ENCODE measurements at regions not wholly inside any gene's neighbourhood (a gene's known extent, or its start where the extent isn't known, plus 50 kb on each side); places are given as distances from the start of the nearest gene placed in this dataset.

DNA sequence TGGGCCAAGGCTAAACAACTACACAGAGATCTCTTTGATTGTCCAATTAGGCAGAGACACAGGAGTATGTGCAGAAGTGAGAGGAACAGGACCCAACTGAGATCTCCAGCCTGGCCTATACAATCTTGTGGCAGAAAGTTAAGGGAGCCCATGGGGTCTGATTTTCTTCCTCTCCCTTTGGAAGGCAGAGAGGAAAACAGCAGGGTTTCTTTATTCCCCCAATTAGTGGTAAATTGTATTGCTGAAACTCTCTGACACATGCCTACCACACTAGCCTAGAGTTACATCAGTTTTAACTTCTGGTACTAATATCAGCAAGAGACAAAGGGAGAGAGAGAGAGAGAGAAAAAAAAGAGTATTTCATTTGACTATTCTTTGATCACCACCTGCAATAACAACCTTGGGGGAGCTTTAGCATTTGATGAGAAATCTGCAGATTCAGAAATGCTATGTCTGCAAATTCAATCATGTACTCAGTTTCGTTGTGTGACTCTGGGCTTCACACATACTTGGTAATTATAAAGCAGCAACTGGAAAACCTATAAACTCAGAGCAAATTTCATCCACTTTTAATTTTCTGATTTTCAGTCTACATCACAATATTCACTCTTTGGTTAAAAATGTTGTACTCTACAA is 260.3 kb upstream of the SPTLC3 start:
- TF ChIP-seq CREB1 (CRISPR knock-in tag; IDR thresholded peaks at IDR 0.05), result no peak
- no peak for TF ChIP-seq TEAD4 (CRISPR knock-in tag; IDR thresholded peaks at IDR 0.05)
- no peak for TF ChIP-seq NFYB (CRISPR knock-in tag; conservative IDR thresholded peaks at IDR 0.05; ENCODE audit: low read depth)
- TF ChIP-seq, protein P1, sequence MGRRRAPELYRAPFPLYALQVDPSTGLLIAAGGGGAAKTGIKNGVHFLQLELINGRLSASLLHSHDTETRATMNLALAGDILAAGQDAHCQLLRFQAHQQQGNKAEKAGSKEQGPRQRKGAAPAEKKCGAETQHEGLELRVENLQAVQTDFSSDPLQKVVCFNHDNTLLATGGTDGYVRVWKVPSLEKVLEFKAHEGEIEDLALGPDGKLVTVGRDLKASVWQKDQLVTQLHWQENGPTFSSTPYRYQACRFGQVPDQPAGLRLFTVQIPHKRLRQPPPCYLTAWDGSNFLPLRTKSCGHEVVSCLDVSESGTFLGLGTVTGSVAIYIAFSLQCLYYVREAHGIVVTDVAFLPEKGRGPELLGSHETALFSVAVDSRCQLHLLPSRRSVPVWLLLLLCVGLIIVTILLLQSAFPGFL (CRISPR knock-in tag; IDR thresholded peaks at IDR 0.05; ENCODE audit: borderline replicate concordance), result no peak
- TF ChIP-seq GABPB1 (CRISPR knock-in tag; IDR thresholded peaks at IDR 0.05), result no peak
- TF ChIP-seq, protein P2, sequence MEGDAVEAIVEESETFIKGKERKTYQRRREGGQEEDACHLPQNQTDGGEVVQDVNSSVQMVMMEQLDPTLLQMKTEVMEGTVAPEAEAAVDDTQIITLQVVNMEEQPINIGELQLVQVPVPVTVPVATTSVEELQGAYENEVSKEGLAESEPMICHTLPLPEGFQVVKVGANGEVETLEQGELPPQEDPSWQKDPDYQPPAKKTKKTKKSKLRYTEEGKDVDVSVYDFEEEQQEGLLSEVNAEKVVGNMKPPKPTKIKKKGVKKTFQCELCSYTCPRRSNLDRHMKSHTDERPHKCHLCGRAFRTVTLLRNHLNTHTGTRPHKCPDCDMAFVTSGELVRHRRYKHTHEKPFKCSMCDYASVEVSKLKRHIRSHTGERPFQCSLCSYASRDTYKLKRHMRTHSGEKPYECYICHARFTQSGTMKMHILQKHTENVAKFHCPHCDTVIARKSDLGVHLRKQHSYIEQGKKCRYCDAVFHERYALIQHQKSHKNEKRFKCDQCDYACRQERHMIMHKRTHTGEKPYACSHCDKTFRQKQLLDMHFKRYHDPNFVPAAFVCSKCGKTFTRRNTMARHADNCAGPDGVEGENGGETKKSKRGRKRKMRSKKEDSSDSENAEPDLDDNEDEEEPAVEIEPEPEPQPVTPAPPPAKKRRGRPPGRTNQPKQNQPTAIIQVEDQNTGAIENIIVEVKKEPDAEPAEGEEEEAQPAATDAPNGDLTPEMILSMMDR (IDR thresholded peaks at IDR 0.05), result no peak
- no peak for TF ChIP-seq SP1 (CRISPR knock-in tag; conservative IDR thresholded peaks at IDR 0.05)
- TF ChIP-seq, protein P3, sequence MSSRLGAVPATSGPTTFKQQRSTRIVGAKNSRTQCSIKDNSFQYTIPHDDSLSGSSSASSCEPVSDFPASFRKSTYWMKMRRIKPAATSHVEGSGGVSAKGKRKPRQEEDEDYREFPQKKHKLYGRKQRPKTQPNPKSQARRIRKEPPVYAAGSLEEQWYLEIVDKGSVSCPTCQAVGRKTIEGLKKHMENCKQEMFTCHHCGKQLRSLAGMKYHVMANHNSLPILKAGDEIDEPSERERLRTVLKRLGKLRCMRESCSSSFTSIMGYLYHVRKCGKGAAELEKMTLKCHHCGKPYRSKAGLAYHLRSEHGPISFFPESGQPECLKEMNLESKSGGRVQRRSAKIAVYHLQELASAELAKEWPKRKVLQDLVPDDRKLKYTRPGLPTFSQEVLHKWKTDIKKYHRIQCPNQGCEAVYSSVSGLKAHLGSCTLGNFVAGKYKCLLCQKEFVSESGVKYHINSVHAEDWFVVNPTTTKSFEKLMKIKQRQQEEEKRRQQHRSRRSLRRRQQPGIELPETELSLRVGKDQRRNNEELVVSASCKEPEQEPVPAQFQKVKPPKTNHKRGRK (CRISPR knock-in tag; IDR thresholded peaks at IDR 0.05; ENCODE audit: borderline replicate concordance), result no peak
- no peak for TF ChIP-seq ZBTB21 (CRISPR knock-in tag; IDR thresholded peaks at IDR 0.05; ENCODE audit: borderline replicate concordance)
- TF ChIP-seq SMAD4 (CRISPR knock-in tag; IDR thresholded peaks at IDR 0.05), result no peak
- no peak for TF ChIP-seq ZNF263 (CRISPR knock-in tag; IDR thresholded peaks at IDR 0.05; ENCODE audit: low read depth)
- no peak for TF ChIP-seq ZNF232 (CRISPR knock-in tag; IDR thresholded peaks at IDR 0.05)
- TF ChIP-seq TP53 (CRISPR knock-in tag; IDR thresholded peaks at IDR 0.05), result no peak
- no peak for TF ChIP-seq ETV6 (CRISPR knock-in tag; IDR thresholded peaks at IDR 0.05)

All from WTC11 (cell line).